ENCODE measurements at regions not wholly inside any gene's neighbourhood (a gene's known extent, or its start where the extent isn't known, plus 50 kb on each side); places are given as distances from the start of the nearest gene placed in this dataset.

DNA sequence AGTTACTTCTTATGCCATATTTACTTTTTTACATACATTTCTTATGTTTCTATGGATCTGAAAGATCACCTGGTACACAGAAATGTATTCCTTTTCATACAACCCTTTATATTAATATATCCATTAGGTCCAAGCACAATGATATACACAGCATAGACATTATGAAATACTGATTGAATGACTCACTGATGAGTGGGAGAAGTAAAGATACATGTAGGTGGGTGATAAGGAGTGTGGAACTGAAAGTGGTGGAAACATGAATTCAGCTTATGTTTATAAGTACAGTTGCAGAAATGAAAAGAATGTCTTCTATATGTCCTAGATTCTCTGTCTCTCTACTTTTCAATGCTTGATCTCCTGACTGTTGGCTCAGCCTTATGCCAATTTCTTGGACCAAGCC lies 87.9 kb downstream of the YIPF7 start:
- DNase-seq = no peak

DNA sequence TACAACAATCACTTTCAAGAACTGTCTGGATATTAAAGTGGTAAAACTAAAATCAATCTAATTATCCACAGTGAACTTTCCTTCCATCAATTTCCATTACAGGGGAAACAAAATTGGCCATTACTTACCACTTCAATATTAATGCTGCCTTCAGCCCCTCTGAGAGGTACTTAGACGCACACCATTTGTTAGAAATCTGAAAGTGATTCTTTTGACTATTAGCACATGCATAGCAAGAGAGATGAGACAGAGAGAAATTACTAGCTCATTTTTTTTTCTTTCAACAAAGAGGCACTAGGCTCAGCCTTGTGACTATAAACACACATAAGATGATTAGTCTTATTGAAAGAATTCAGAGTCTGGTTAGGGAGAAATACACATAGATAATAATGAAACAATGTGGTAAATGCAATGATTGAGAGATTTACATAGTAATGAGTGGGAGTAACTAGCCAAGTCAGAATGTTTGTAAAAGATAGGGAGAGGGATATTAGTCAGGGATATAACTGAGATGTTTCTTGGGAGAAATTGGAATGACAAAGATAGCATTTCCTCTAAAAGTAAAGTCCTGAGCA lies 93.3 kb downstream of the YIPF7 start:
- DNase-seq = no peak

DNA sequence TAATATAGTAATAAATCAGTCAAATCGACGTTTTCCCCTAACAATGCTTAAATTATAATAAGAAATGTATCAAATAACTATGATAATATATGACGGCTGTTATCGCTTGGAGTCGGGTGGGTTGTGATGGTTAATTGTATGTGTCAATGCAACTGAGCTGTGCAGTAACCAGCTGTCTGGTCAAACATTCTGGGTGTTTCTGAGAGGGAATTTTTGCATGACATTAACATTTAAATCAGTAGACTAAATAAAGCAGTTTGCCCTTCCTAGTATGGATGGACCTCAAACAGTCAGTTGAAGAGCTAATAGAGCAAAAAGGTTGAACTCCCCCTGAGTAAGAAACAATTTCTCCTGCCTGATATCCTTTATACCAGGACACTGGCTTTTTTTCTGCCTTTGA lies 96.7 kb downstream of the YIPF7 start:
- DNase-seq = no peak

DNA sequence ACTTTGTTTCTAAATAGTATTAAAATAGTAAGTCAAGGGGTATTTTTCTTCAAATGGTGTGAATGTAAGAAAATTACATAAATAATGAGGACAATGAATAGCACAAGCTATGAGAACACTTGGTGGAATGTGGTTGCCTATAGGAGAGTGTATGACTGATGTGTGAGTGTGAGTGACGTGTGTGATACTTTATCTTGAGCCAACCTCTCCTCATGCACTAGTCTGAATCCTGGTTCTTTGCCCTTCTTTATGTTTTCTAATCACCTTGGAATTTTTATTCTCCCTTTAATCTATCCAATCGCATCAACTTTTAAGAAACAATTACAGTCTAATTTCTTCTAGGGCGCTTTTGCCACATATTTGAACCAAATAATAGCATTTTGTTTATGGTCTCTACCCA lies 98.2 kb downstream of the YIPF7 start:
- DNase-seq = no peak

DNA sequence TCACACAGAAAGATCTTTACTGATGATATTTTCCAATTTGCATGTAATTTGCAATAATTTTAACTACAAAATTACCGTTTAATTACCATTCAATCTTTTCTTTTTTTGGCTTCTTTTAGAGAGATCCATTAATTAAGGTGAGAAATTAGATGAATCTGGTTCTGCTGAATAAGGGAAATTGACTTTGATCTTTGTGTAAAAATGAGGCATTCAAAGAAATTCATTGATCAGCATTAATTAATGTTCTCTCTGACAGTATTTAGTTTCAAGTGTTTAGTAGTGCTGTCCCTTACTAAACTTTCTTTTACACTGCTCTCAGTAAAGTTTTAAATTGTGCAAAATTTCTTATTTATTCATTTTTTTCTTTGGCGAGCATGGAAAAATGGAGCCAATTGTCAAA lies 97.2 kb upstream of the KCTD8 start:
- DNase-seq = no peak

DNA sequence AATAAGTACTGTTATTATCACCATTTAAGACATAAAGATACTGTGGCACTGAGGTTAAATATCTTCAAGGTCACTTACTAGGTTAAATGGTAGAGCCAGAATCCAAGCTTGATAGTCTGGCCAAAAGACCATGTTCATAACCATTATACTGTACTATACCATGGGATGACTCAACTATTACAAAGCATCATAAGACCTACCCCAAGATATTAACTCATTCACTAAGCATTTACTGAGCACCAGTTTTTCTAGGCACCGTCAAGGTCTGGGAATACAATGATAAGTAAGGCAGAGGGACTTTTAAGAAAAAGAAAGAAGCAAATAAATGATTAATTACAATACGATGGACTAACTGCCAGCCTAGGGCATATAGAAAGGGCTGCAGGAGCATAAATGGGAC lies 95.5 kb upstream of the KCTD8 start:
- DNase-seq = no peak

DNA sequence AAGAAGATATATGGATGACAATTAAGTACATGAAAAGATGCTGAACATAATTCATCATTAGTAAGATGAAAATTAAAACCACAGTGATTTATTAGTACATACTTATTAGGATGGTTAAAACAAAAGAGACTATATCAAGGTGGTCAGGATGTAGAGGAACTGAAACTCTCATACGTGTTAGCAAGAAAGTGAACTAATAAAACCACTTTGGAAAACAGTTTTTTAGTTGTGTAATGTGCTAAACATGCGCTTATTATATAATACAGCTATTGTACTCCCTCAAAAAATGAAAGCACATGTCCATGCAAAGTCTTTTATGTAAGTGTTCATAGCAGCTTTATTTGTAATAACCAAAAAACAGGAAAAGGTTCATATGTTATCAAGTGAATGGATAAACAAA lies 89.9 kb upstream of the KCTD8 start:
- DNase-seq = no peak

DNA sequence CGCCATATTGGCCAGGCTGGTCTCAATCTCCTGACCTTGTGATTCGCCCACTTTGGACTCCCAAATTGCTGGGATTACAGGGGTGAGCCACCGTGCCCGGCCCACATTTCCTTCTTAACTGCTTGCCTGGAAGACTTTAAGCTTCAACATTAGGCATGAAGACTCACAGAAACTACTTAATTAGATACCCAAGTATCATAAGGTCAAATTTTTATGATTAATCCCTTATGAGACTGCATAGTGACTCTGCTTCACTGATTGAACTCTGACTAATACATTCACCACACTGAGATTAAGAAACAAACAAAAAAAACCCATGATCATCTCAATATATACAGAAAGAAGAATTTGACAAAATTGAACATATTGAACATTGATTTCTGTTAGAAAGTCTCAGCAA lies 87.4 kb upstream of the KCTD8 start:
- DNase-seq = no peak

DNA sequence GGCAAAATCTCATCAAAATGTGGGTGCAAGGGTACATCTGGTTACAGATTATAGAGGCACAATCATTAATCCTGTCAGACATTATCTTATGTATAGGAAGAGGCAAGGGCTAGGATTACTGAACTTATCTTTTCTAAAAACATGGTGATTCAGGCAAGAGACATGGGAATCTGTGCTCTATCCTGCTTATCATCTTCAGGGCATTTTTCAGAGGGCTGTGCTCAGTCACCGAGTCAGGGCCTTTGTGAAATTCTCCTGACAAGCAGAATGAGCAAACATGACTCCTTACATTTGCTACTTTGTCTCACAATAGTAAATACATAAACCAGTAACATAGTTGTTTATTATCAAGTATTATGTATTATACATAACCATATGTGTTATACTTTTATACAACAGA lies 84.2 kb upstream of the KCTD8 start:
- no peak for DNase-seq

DNA sequence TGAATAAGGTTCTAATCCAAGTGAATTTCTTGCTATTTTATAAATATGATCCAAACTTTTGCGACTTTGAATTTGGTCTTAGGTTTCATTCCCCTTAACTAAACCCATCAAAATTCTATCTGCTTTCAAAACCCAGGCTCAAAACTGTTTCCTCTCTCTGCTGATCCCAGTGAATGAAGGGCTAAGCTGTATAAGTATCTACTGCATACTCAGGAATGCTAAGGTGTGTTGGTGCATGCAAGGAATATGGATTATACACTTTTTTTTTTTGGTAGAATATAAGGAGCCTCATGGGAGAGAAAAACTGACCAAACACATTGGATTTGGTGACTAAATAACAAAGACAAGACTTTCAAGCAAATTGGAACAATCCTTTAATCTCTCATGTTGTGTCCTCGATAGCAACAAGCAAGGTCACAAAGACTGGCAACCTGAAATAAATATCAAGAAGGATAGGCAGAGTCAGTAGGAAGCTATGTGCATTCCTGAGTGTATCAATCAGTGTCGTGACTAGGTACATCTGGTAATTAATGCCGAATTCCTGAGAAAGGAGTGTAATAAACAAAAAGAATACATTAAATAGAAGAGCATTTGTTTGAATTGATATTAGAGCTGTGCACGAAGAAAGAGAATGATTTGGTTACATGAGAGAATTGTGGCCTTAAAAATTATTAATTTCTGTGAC lies 74.3 kb upstream of the KCTD8 start:
- no peak for DNase-seq

DNA sequence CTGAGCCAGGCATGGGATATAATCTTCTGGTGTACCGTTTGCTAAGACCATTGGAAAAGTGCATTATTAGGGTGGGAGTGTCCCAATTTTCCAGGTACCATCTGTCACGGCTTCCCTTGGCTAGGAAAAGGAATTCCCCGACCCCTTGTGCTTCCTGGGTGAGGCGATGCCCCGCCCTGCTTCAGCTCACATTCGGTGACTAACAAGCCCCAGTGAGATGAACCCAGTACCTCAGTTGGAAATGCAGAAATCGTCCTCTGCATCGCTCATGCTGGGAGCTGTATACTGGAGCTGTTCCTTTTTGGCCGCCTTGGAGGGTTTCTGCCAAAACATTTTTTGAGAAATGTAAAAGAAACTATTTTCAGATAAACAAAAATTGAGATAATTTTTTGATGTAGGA lies 53.6 kb upstream of the KCTD8 start:
- DNase-seq = peak; percentile 41

All from DMS53 (cell line).